ENCODE measurements at regions not wholly inside any gene's neighbourhood (a gene's known extent, or its start where the extent isn't known, plus 50 kb on each side); places are given as distances from the start of the nearest gene placed in this dataset.

GRCh38 chr17:59451706-59452105 lies 113.7 kb upstream of the DHX40 start:
- DNase-seq (ENCODE audit: low read depth): peak; percentile 88

- DNase-seq (ENCODE audit: low read depth): no peak
Measured at GRCh38 chr17:59454633-59455105, 110.7 kb upstream of the DHX40 start.

DNA sequence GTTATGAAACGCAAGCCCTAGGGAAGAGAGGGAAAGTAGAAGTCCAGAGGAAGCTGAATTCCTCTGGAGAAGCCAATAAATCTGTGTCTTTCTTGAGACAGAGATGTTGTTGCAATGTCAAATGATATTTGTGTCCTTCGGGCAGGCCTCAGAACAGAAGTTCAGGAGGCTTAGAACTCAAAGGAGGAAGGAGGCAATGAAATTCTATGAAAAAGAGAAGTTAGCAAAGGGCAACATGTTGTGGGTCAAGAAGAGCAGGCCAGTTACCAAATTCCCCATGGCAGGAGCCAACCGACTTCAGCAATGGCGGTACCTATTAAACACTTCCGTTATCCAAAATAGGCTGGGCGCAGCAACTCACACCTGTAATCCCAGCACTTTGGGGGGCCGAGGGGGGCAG lies 109.0 kb upstream of the DHX40 start:
- DNase-seq (ENCODE audit: low read depth): no peak

DNA sequence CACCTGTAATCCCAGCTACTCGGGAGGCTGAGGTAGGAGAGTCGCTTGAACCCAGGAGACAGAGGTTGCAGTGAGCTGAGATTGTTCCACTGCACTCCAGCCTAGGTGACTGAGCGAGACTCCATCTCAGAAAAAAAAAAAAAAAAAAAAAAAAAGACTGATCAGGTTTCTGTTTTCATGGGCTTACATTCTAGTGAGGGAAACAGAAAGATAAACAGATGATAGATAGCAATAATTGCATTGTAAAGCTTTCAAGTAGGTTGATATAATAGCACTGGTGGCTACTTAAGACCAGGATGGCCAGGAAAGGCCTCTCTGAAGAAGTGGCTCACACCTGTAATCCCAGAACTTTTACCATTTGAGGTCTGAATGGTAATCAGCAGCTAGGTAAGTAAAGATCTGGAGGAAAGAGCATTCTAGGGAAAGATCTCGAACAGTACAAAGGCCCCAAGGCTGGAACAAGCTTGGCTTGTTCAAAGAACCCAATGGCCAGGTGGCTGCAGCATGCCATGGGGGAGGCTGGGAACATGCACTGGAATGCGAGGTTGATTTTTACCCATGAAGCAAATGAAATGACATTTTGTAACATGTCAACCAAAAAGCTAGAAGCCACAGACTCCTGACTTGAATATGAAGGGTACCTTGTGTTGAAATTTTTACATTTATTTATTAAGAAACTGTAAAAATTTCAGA lies 108.3 kb upstream of the DHX40 start:
- DNase-seq (ENCODE audit: low read depth): no peak

DNA sequence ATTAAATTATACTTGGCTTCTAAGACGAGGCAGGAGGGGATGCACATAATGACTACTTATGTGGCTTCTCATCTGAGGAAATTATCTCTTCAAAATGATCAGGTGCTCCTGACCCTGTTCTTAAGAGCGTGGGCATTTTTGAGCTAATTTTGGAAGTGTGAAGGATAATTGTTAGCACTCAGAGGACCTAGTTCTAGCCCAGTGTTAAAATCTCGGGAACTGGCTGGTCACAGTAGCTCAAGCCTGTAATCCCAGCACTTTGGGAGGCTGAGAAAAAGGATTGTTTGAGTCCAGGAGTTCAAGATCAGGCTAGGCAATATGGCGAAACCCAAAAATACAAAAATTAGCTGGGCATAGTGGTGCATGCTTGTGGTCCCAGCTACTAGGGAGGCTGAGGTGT lies 103.0 kb upstream of the DHX40 start:
- DNase-seq (ENCODE audit: low read depth): no peak

DNA sequence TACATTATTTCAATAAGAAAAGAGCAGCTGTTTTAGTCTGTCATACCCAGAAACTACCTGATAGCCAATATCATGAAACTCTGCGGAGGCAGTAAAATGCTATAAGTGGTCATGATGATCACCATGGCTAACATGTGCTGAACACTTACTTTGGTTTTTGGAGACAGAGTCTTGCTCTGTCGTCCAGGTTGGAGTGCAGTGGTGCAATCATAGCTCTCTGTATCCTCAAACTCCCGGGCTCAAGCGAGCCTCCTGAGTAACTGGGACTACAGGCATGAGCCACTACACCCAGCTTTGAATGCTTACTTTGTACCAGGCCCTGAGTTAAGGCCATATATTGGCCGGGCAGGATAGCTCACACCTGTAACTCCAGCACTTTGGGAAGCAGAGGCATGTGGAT lies 101.2 kb upstream of the DHX40 start:
- no peak for DNase-seq (ENCODE audit: low read depth)

DNA sequence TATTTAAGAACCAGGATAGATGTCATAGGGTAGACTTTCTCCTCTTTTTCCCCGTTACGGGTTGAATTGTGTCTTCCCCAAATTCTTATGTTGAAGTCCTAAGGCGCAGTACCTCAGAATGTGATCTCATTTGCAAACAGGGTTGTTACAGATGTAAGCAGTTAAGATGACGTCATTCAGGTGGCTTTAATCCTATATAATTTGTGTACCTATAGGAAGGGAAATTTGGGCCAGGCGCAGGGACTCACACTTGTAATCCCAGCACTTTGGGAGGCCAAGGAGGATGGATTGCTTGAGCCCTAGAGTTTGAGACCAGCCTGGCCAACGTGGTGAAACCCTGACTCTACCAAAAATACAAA lies 99.5 kb upstream of the DHX40 start:
- DNase-seq (ENCODE audit: low read depth): no peak

- no peak for DNase-seq (ENCODE audit: low read depth)
Measured at GRCh38 chr17:59466946-59467801, 98.2 kb upstream of the DHX40 start.

DNA sequence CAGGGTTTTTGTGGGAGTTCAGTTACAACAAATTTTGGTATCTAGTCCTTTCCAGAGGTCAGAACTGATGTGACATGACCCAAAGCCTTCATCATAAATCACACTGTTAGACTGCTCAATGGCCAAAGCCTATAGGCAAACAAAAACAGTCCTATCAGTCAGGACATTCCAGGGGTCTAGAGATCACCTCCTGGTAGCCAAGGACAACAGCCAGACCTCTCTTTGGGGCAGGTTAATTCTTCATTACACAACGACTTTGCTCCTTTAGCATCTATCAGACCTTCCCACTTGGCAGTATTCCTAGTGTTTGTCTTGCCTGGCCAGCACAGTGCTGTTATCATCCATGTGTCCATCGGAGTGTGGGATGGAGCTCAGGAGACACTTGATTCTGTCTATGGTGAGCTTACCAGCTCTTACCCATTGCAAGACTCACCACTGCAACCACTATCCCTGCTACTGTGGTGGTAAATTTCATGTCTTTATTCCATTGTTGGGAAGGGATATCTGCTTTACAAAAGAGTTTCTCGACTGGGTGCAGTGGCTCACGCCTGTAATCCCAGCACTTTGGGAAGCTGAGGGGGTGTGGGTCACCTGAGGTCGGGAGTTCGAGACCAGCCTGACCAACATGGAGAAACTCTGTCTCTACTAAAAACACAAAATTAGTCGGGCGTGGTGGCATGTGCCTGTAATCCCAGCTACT lies 95.5 kb upstream of the DHX40 start:
- DNase-seq (ENCODE audit: low read depth): peak; percentile 23

- DNase-seq (ENCODE audit: low read depth): peak; percentile 6
Measured at GRCh38 chr17:59470624-59471297, 94.6 kb upstream of the DHX40 start.

GRCh38 chr17:59476413-59476812 lies 89.0 kb upstream of the DHX40 start:
- DNase-seq (ENCODE audit: low read depth): no peak

DNA sequence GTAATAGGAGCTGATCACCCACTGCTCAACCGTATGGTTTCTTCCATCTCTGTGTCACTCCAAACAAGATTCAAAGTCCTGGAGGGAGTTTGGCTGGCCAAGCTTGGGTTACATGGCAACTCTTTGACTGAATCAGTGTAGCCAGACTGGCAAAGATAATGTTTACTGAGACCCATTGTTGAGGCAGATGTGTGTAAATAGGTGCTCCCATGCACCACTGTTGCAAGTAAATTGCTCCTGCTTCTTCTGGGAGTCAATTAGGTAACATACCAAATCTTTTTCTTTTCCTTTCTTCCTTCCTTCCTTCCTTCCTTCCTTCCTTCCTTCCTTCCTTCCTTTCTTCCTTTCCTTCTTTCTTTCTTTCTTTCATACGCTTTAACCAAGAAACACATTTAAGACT lies 86.3 kb upstream of the DHX40 start:
- DNase-seq (ENCODE audit: low read depth): no peak

DNA sequence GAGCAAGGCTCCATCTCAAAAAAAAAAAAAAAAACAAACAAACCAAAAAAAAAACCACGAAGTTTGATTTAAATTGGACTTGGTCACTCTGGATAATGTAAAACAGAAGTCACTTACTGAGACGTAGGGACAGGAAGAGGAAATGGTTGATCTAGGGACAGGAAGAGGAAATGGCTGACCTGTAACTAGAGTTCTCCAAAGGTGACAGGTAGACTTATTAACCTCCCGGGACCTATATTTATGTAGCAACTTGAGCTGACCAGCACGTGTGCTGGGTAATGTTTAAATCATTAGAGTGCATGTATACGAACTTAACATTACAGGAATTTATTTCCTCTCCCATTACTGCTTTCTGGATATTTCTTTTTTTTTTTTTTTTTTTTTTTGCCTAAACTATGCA lies 81.5 kb upstream of the DHX40 start:
- no peak for DNase-seq (ENCODE audit: low read depth)

GRCh38 chr17:59485015-59485414 lies 80.4 kb upstream of the DHX40 start:
- DNase-seq (ENCODE audit: low read depth): no peak

- no peak for DNase-seq (ENCODE audit: low read depth)
Measured at GRCh38 chr17:59485946-59486345, 79.5 kb upstream of the DHX40 start.

DNA sequence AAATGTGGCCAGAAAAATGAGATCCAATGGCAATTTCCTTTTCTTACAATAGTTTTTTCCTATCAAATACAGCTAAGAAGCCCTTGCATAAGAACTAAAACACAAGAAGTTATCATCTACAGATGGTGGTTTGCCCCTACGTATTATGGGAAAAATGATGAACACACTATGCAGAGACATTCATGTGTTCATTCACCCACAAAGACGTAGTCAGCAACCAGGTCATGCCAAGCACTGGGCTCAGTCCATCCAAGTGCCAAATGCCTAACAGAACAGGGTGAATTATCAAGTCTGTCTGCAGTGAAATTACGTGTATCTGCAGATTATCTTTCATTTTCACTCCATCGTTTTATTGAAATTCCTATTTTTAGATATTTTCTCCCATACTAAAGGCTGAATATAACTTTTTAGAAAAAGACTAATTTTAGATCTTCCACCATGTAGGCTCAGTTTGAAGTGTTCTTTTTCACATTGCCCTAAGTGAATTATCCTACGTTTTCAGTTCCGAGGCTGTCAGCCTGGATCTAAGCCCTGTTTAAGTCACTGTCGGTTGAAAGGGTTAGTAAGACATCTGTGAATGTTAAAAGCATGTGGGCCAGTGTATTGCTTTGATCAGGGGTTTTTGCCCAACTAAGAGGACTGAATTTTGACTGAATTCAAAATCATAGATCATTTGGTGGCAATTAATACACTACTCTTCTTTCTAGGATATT lies 78.1 kb upstream of the DHX40 start:
- peak; percentile 13 for DNase-seq (ENCODE audit: low read depth)

DNA sequence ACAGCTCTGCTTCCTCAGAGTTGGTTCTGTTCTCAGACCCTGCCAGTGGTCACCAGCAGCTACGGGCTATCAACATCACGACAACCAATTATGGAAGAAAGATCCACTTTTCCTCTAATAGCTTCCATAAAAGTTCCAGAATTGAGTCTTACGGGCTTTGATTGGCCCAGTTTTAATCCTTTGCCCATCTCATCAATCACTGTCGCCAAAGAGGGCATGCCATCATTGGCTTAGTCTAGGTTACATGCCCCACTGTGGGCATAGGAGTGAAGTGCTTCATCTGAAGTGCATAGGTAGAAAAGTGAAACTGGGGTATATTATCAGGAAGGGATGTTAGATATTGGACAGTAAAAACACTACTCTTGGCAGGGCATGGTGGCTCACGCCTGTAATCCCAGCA lies 76.6 kb upstream of the DHX40 start:
- no peak for DNase-seq (ENCODE audit: low read depth)

DNA sequence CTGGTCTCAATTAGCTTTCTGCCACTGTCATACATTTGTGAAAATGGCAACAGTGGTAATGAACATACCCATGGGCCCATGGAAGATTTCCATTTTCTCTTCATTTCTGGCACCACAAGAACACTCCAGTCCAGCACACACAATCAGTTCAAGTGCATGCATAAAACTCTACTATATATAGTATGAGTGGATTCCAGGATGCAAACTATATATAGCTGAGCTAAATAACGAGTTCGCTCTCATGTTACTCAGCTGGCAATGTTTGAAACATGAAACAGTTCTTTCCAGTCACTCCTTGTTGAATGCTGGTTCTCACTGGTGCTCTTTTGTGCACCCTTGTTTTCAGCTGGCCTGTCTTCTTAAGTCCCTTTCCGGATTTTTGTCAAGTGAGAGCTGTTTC lies 75.2 kb upstream of the DHX40 start:
- DNase-seq (ENCODE audit: low read depth): no peak

DNA sequence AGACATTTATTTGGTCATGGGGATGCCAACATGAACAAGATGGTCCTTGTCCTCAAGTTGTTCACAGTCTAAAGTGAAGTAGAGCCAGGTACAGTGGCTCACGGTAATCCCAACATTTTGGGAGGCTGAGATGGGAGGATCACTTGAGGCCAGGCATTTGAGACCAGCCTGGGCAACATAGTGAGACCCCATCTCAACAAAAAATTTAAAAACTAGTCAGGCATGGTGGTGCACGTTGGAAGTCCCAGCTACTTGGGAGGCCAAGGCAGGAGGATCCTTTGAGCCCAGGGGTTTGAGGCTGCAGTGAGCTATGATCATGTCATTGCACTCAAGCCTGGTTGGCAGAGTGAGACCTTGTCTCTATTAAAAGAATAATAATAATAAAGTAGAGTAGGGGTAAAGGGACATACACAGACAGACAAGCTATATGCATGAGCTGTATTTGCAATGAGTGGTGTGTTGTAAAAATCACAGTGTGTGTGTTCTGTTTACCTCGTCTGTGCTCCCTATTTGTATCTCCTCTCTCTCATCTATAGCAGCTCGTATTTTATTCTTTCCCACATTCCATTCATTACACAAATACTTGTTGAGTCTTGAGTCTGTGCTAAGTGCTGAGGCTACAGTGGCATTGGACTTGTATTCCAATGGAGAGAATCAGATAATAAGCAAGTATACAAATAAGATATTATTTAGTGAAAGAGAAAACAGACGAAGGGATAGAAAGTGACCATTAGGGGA lies 73.9 kb upstream of the DHX40 start:
- DNase-seq (ENCODE audit: low read depth): peak; percentile 25

- no peak for DNase-seq (ENCODE audit: low read depth)
Measured at GRCh38 chr17:59492091-59492451, 73.3 kb upstream of the DHX40 start.

DNA sequence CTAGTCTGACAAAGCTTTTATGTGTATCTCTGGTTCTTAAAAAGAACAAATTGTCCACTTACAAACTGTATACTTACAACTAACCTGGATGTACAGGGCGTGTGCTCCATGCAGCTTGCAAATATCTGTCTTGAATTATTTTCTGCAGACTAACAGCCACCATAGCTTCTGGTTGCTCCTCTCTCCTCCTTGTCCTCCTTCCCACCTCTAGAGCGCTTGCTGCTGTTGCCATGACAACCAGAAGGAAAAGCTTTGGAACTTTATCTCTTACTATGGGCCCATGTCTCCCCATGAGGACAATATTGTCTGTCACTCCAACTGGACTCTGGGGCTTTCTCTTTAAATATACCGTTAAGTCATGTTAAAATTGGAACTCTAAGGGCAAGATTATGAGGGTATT lies 71.5 kb upstream of the DHX40 start:
- DNase-seq (ENCODE audit: low read depth): no peak
